ENCODE measurements at regions not wholly inside any gene's neighbourhood (a gene's known extent, or its start where the extent isn't known, plus 50 kb on each side); places are given as distances from the start of the nearest gene placed in this dataset.

GRCh38 chr19:13561461-13561860, 55.2 kb upstream of the CACNA1A start:
- TF ChIP-seq ZNF816 (CRISPR knock-in tag; IDR thresholded peaks at IDR 0.05; ENCODE audit: borderline replicate concordance) (no peak), ZNF512 (CRISPR knock-in tag; IDR thresholded peaks at IDR 0.05) (no peak)

Data from HepG2 (cell line).